Right cardiac atrium (tissue), 5 donors: ENCODE measurements at regions not wholly inside any gene's neighbourhood (a gene's known extent, or its start where the extent isn't known, plus 50 kb on each side); places are given as distances from the start of the nearest gene placed in this dataset.
"Not testable (repeated sequence)": the region's sequence is repeated elsewhere in the genome, so short reads cannot be mapped to it uniquely, and the experiment has no call there.

Experiments used
- ATAC-seq, 2 donors: fragments of 200-7000 bp; cut with Tn5 transposase; one replicate each; pipeline versions ENCODE4 v1.8.0 to v1.9.1; 2020; ENCODE audit warnings: moderate library complexity in 2 of 2, mild to moderate bottlenecking in 1 of 2
- DNase-seq, 3 donors: peaks; one replicate each; pipeline ENCODE4 v3.0.0-alpha.2; 2020
- H3K27ac ChIP-seq: one replicate; pipeline ENCODE4 v1.5.1; 2013; ENCODE audit warnings: mild to moderate bottlenecking, low read length, control low read depth, moderate library complexity
- H3K27me3 ChIP-seq: one replicate; pipeline ENCODE4 v1.6.1; 2013; ENCODE audit not compliant: control insufficient read depth, insufficient read depth
- H3K4me1 ChIP-seq: one replicate; pipeline ENCODE4 v1.6.1; 2013; ENCODE audit warnings: low read length; ENCODE audit not compliant: control insufficient read depth, insufficient read depth
- H3K4me3 ChIP-seq: one replicate; pipeline ENCODE4 v1.5.1; 2013; ENCODE audit warnings: low read length, control low read depth
- H3K9me3 ChIP-seq: one replicate; pipeline ENCODE4 v1.6.1; 2013; ENCODE audit warnings: low read length; ENCODE audit not compliant: control insufficient read depth
- WGBS: extraction: QIAGEN DNeasy Blood & Tissue Kit; methylation state at CpG from one replicate; pipeline ENCODE4 v1.1.7; 2013; 5-methylcytosine and 5-hydroxymethylcytosine counted together
- intact Hi-C, 4 donors: fragments of 100-400 bp; cut with DNase I; formaldehyde crosslinking; loops; one replicate each; pipeline versions ENCODE4 v1.11.0 to v1.14.0; 2022 to 2023
- donor health status: healthy with polysubstance abuse.
- donor health status: DM: no; HTN: yes; CAD: no.
- donor health status: DM: no; HTN: no; CAD: no.
- donor health status: DM: no; HTN: yes; CAD: no; lungs with severe emphysema.
- donor health status: DM: yes; HTN: yes; CAD: no.

DNA sequence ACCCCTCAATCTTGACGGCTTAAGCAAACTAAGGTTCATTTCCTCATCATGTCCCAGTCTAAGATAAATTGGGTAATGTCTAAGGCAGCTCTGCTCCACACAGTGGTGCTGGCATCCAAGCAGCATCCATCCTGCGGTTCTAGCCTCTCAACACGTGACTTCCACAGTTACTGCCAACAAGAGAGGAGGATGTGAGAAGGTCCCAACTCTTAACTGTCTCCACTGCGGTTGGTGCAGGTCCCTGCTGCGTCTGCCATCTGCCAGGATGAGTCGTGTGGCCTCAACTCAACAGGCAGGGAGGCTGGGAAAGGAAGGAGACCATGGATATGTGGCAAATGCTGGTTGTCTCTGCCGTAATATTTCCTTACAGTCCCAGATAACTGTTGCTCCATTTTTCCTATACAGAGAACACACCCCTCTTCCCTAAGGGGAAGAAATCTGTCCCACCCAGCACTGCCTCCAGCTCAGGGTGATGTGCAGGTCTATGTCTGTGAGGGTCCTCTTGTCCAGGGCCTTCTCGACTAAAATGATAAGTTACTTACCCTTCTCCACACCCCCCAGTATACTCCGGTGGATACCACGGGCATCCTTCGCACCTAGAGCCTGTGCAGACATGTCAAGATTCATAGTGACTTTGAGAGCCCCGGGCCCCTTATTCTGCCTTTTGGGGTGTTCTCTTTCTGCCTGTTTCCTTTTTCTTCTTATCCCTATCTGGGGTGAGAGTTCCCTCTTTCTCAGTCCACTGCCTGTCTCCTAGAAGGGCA, 64.7 kb downstream of the KCNJ18 start:
- no peak overlapping the region for H3K4me3 ChIP-seq
- WGBS, result 69% methylated on average over 12 of the region's 12 CpGs
- no peaks in the 10 kb centered on the region for H3K27me3 ChIP-seq
- intact Hi-C loops, result no loop called here
- H3K27ac ChIP-seq, result no peak overlapping the region
- H3K9me3 ChIP-seq, result peaks cover 2% of the 10 kb centered on the region
- ATAC-seq (no peak), DNase-seq (no peak)
- H3K4me1 ChIP-seq, result no peaks in the 10 kb centered on the region

DNA sequence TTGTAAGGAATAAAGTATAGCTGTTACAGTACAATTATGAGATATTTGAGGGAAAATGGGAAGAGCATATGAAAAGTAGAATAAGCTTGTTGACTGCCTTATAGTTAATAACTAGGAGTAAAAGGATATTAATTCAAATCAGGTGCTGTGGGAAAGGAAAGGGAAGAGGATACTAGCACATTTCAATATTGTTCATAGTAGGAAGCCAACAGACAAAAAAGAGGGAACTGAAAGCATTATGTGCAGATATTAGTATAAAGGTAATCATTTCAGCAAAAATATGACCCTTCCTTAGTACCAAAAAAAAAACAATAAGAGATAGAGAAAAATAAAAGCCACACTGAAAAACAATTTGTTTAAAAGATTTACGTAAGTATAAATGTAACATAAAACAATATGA, 67.3 kb downstream of the KCNJ18 start:
- H3K4me3 ChIP-seq, DNase-seq, H3K9me3 ChIP-seq, H3K27me3 ChIP-seq, ATAC-seq, H3K4me1 ChIP-seq, H3K27ac ChIP-seq, intact Hi-C loops: not testable (repeated sequence)
- WGBS, result 94% methylated on average over 1 of the region's 1 CpG

DNA sequence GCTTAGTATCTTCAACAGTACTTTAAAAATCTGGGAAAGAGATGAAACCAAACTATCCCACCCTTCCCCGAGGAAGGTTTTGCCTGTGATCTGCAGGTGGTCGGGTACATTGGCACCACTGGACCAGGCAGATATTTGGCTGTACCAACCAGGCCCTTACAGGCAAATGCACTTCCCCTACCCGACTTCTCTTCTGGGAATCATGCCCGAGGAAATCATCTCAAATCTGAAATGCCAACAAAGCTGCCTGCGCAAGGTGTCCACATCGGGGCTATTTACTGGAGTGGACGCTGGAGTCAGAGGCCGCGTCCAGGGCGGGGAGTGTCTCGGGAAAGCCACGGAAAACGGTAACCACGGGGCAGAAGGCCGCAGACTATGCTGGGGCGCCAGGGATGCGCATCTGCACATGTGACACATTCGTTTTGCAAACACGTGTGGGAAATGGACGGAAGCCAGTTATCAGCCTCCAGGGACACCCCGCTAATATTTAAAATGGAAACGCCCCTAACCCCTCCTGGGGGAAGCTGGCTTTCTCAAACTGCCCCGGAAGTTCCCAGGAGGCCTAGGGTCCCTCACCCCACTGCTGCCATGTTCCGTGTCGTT, 71.5 kb downstream of the KCNJ18 start:
- H3K4me3 ChIP-seq, H3K27ac ChIP-seq, H3K4me1 ChIP-seq, DNase-seq, H3K9me3 ChIP-seq, intact Hi-C loops, ATAC-seq, H3K27me3 ChIP-seq: not testable (repeated sequence)
- 81% methylated on average over 25 of the region's 25 CpGs for WGBS

DNA sequence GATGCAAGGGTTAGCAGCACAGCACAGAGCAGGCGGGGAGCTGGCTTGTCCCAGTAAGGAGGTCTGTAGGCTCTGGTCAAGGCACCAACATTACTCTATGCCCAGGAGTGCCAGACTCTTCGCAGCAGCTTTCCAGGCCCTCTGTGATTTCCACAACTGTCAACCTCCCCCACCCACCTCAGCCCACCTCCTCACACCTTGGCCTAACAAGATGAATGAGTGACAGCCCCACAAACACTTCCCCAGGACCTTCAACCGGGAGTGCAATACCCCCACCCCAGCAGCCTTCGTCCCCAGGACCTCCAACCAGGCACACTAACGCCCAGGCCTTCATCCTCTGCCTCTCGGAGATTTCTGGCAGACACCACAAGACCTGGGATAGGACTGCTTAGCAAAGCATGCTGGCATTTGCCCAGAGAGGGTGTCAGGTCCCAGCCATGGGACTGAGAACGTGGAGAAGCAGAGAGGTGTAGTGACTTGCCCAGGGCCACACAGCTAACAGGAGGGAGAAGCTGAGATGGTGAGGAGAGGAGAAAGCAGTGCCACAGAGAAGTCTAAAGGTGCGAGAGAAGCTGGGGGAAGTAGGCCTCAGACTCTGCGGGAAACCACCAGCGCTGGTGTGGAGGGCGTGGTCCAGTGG, 73.4 kb downstream of the KCNJ18 start:
- ATAC-seq, result not testable (repeated sequence)
- 58% methylated on average over 11 of the region's 11 CpGs for WGBS

DNA sequence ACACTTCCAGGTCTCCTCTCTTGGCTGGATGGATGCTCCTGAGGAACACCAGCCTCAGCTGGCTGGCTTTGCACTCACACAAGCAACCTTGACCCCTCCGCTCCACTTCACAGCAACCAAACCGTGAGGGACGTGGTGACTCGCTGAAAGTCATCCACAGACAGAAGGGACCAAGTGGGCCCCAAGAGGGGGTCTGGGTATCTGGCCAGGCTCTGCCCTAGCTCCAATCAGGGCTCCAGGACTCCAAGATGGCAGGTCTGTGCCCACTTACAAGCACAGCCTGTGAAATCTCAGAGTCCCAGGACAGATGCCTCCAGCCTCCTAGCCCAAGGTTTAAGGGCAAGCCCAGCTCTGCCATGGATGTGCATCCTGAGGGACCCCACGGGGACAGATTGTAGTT, 74.2 kb downstream of the KCNJ18 start:
- ATAC-seq, H3K4me3 ChIP-seq, H3K27ac ChIP-seq, DNase-seq, H3K4me1 ChIP-seq, H3K27me3 ChIP-seq, intact Hi-C loops, H3K9me3 ChIP-seq: not testable (repeated sequence)
- 69% methylated on average over 5 of the region's 5 CpGs for WGBS

More for the DNA sequence above, 73.4 kb downstream of the KCNJ18 start:
- intact Hi-C loops, H3K4me1 ChIP-seq, DNase-seq, H3K4me3 ChIP-seq, H3K9me3 ChIP-seq, H3K27me3 ChIP-seq, H3K27ac ChIP-seq: not testable (repeated sequence)

DNA sequence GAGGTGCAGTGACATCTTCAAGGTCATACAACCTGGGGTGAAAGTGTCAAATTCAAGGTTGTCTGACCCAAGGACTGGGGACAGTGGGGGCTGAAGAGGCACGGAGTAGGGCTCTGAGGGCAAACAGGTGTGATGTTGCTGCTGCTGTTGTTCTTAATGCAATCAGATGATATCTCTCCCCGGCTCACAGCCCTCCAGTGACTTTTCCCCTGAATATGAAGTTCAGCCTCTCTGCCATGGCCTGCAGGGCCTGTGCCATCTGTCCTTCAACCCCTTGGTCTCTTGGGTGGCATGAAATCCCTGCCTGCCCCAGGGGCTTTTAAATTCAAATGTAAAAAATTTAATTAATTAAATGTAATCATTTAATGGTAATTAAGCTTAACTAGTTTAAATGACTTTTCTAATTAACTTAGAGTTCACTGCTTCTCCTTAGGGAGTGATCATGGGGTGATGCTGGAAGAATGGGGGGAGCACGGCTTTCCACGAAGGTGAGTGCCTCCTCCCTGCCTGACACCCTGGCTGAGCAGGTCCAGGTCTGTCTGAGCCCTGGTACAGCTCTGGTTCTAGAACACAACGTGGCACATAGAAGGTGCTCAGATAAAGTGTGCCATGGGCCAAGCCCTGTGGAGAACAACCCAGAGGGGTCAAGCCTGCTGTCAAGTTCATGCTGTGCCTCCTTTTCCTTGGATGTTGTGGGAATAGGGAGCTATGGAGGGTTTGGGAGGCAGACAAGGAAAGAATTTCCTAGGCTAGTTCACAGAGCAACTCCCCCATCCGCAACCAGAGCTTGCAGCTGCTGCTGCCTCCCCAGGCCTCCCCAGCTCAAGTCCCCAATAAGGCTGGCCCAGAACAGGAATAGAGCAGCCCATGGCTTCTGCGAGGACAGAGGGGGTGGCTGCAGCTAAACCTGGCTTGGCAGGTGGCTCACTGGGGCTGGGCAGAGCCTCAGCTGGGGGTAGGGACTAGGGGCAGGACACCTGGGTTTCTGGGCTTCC, 75.1 kb downstream of the KCNJ18 start:
- H3K27me3 ChIP-seq, H3K4me3 ChIP-seq, H3K9me3 ChIP-seq, H3K4me1 ChIP-seq, DNase-seq, H3K27ac ChIP-seq, ATAC-seq, intact Hi-C loops: not testable (repeated sequence)
- WGBS, result 63% methylated on average over 7 of the region's 7 CpGs

DNA sequence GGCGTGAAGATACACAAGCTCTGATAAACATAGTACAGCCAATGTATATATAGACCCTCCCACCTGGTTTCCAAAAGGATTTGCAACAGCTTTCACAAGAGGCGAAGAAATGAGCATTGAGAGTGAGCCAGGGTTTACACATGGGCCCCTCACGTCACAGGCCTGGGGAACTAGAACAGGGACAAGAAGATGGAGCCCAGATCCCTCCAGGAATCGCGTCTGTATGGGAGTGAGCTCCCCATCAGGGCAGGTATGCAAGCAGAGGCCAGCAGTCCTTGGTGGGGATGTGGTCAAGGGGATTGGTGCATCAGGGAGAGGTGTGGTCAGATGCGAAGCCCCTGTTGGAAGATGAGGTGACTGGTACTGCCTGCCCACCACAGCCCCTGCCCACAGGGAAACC, 75.9 kb downstream of the KCNJ18 start:
- intact Hi-C loops, H3K27ac ChIP-seq, H3K4me1 ChIP-seq, H3K27me3 ChIP-seq, H3K4me3 ChIP-seq, DNase-seq, ATAC-seq, H3K9me3 ChIP-seq: not testable (repeated sequence)
- WGBS, result 59% methylated on average over 6 of the region's 6 CpGs

DNA sequence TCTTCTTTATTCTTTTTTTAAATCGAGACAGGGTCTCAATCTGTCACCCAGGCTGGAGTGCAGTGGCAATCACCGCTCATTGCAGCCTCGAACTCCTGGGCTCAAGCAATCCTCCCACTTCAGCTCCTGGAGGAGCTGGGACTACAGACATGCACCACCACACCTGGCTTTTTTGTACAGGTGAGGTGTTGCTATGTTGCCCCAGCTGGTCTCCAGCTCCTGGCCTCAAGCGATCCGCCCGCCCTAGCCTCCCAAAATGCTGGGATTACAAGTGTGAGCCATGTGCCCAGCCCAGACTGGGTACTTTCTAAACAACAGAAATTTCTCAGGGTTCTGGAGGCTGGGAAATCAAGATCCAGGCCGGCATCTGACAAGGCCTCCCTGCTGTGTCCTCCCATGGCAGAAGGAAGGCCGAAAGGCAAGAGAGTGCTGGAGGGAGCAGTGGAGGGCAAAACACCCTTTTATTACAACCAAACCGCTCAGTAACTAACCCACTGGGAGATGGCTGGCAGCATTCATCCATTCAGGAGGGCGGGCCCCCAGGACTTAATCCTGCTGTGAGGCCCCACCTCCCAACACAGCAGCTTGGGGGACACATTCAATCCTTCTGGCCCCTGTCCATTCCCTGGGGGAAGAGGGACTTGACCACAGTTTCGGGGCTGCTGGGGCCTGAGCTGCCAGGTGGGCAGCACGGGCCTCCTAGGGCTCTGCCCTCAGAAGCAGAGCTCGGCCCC, 76.6 kb downstream of the KCNJ18 start:
- H3K4me1 ChIP-seq, H3K4me3 ChIP-seq, H3K27me3 ChIP-seq, DNase-seq, H3K9me3 ChIP-seq, intact Hi-C loops, ATAC-seq, H3K27ac ChIP-seq: not testable (repeated sequence)
- 77% methylated on average over 13 of the region's 13 CpGs for WGBS

DNA sequence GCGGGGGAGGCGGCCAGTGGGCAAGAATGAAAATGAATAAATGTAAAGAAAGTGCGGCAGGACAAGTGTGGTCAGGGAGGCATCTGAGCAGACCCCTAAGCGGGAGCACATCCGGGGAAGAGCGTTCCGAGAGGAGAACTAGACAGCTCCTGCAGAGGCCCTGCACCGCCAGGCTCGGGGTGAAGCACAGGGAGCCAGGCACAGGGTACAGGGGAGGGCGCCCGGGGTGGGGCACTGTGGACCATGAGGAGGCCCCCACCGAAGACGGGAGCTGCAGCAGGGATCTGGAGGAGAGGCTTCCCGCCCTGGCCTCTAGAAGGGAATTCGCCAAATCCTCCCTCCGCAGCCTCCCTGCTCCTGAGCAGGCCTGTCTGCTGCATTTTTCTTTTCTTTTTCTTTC, 77.5 kb downstream of the KCNJ18 start:
- DNase-seq, H3K4me3 ChIP-seq, H3K9me3 ChIP-seq, H3K4me1 ChIP-seq, intact Hi-C loops, ATAC-seq, H3K27me3 ChIP-seq, H3K27ac ChIP-seq: not testable (repeated sequence)
- 90% methylated on average over 16 of the region's 16 CpGs for WGBS
